SHP77 treated with DMSO at 0.1 percent for 48 hours (cell line): ENCODE measurements at regions not wholly inside any gene's neighbourhood (a gene's known extent, or its start where the extent isn't known, plus 50 kb on each side); places are given as distances from the start of the nearest gene placed in this dataset.

ENCODE experiments used
- DNase-seq: peaks from one replicate; lab custom pipeline; 2025; lab: John Stamatoyannopoulos, UW

GRCh38 chr20:39310363-39310995 is 348.3 kb downstream of the DHX35 start:
- no peak for DNase-seq

- DNase-seq: no peak
Observed at GRCh38 chr20:39309458-39309857, 347.3 kb downstream of the DHX35 start.

- no peak for DNase-seq
Observed at GRCh38 chr20:39302312-39302711, 340.2 kb downstream of the DHX35 start.

GRCh38 chr20:39299783-39300182 is 337.6 kb downstream of the DHX35 start:
- no peak for DNase-seq

GRCh38 chr20:39298571-39299506 is 336.7 kb downstream of the DHX35 start:
- DNase-seq: no peak

GRCh38 chr20:39298121-39298520 is 336.0 kb downstream of the DHX35 start:
- no peak for DNase-seq

- no peak for DNase-seq
Observed at GRCh38 chr20:39295301-39295700, 333.2 kb downstream of the DHX35 start.

- no peak for DNase-seq
Observed at GRCh38 chr20:39294137-39294725, 332.1 kb downstream of the DHX35 start.

GRCh38 chr20:39292193-39292736 is 330.1 kb downstream of the DHX35 start:
- DNase-seq: no peak

GRCh38 chr20:39291301-39291700 is 329.2 kb downstream of the DHX35 start:
- DNase-seq: no peak

- DNase-seq: no peak
Observed at GRCh38 chr20:39290575-39290974, 328.4 kb downstream of the DHX35 start.

- no peak for DNase-seq
Observed at GRCh38 chr20:39289831-39290230, 327.7 kb downstream of the DHX35 start.

GRCh38 chr20:39289316-39289715 is 327.2 kb downstream of the DHX35 start:
- DNase-seq: no peak

GRCh38 chr20:39283464-39283863 is 321.3 kb downstream of the DHX35 start:
- no peak for DNase-seq

GRCh38 chr20:39282619-39283092 is 320.5 kb downstream of the DHX35 start:
- DNase-seq: no peak

- no peak for DNase-seq
Observed at GRCh38 chr20:39280875-39281274, 318.7 kb downstream of the DHX35 start.

GRCh38 chr20:39278230-39278788 is 316.2 kb downstream of the DHX35 start:
- no peak for DNase-seq

GRCh38 chr20:39277185-39277584 is 315.0 kb downstream of the DHX35 start:
- no peak for DNase-seq

- no peak for DNase-seq
Observed at GRCh38 chr20:39270837-39271604, 308.9 kb downstream of the DHX35 start.

- no peak for DNase-seq
Observed at GRCh38 chr20:39269493-39270217, 307.5 kb downstream of the DHX35 start.

- peak; percentile 2 for DNase-seq
Observed at GRCh38 chr20:39268981-39269461, 306.9 kb downstream of the DHX35 start.
